H1 (cell line): ENCODE measurements at regions not wholly inside any gene's neighbourhood (a gene's known extent, or its start where the extent isn't known, plus 50 kb on each side); places are given as distances from the start of the nearest gene placed in this dataset.

Source experiments
- CTCF ChIP-seq, 3 experiments: IDR thresholded peaks; 1 replicate in 2 of 3; 2 replicates in 1 of 3; pipeline versions ENCODE4 v1.5.1 to v1.6.1; 2011; ENCODE audit warnings: low read length in 3 of 3, mild to moderate bottlenecking in 3 of 3, inconsistent platforms in 2 of 3, low read depth in 1 of 3, moderate library complexity in 1 of 3; ENCODE audit not compliant: insufficient read depth in 1 of 3; ENCODE audit errors: control extremely low read depth in 1 of 3
- NANOG ChIP-seq: IDR thresholded peaks from 2 replicates; pipeline ENCODE4 v1.6.1; 2011; ENCODE audit warnings: low read length, low read depth, mild to moderate bottlenecking, inconsistent platforms; ENCODE audit not compliant: insufficient read depth, poor library complexity, severe bottlenecking
- TAF1 ChIP-seq: IDR thresholded peaks from 2 replicates; pipeline ENCODE4 v1.6.1; 2011; ENCODE audit warnings: mild to moderate bottlenecking, low read depth, low read length
- USF2 ChIP-seq: IDR thresholded peaks from 2 replicates; pipeline ENCODE4 v1.6.1; 2011; ENCODE audit warnings: low read length, improper control_type of control experiment

GRCh38 chr12:105970885-105971284 lies 167.9 kb downstream of the NUAK1 start (continued):
- TF ChIP-seq CTCF (IDR thresholded peaks at IDR 0.05; ENCODE audit: control extremely low read depth in 1 of 3, insufficient read depth in 1 of 3, low read depth in 1 of 3, low read length in 3 of 3) (no peak), TAF1 (no peak), USF2 (no peak), NANOG (no peak)
- TF ChIP-seq, all 59 proteins: peak for 0
